ENCODE measurements at regions not wholly inside any gene's neighbourhood (a gene's known extent, or its start where the extent isn't known, plus 50 kb on each side); places are given as distances from the start of the nearest gene placed in this dataset.

DNA sequence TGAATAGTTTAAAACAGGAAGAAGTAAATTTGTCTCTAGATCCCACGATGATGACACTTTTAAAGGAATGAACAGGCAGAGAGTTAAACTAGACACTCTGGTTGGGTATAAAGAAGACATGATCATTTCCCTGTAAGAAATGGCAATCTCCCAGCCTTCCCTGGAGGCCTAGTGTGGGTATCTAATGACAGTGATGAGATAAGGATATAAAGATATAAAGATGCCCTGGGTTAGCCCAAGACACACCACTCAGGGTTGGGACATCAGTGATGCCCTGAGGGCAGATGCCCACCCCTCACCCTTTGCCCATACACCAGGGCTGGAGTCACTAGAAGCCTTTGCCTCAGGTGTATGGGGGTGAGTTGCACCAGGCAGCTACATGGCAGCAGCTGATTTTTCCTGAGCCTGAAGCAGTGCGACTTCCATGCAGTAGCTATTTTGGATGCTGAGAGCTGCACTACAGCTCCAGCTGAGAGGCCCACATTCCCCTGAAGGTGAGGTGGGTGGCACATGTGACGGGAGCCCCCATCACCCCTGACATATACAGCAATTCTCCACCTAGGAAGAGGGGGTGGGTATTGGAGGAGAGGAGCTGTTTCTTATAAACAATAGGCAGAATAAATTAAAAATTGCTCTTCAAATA is 177.5 kb downstream of the NDFIP2 start:
- TF ChIP-seq GATA2 (IDR thresholded peaks at IDR 0.05; ENCODE audit: low read depth, low read length) (peak; percentile 49; the same call in 1 of the 2 replicates), GATA3 (IDR thresholded peaks at IDR 0.05; ENCODE audit: low read depth, low read length) (no peak; the same call in 1 of the 2 replicates)
